ENCODE measurements at regions not wholly inside any gene's neighbourhood (a gene's known extent, or its start where the extent isn't known, plus 50 kb on each side); places are given as distances from the start of the nearest gene placed in this dataset.

DNA sequence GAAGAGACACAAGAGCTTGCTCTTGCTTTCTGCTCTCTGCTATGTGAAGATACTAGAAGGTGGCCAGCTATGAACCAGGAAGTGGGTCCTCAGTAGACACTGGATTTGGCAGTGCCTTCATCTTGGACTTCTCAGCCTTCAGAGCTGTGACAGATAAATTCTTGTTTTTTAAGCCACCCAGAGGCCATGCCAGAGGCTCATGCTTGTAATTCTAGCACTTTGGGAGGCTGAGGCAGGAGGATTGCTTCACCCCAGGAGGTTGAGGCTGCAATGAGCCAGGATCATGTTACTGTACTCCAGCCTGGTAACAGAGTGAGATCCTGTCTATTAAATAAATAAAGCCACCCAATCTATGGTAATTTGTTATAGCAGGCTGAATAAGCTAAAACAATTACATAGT is 185.5 kb upstream of the SALL4 start:
- peaks cover 0 to 11% of the 10 kb centered on the region in 2 donors for H3K4me1 ChIP-seq (replicated peaks in 1 of 2)
- no peaks in the 10 kb centered on the region for H3K9me3 ChIP-seq (replicated peaks in 1 of 3)
- H3K36me3 ChIP-seq (replicated peaks in 1 of 2) = no peaks in the 10 kb centered on the region
- no peak overlapping the region for H3K4me3 ChIP-seq
- no peak overlapping the region for H3K27ac ChIP-seq
- no peak for DNase-seq
- no peaks in the 10 kb centered on the region for H3K27me3 ChIP-seq
- intact Hi-C loops (cut with DNase I) = no loop called here
- TF ChIP-seq CTCF (IDR thresholded peaks at IDR 0.05) (no peak), POLR2A (IDR thresholded peaks at IDR 0.05) (no peak)

GRCh38 chr20:51985013-51985415 is 182.7 kb upstream of the SALL4 start:
- peak in 3 of 7 donors; percentile 21 to 30 (median 24) for DNase-seq
- TF ChIP-seq CTCF (IDR thresholded peaks at IDR 0.05) = no peak
- no peak for TF ChIP-seq POLR2A (IDR thresholded peaks at IDR 0.05)
- intact Hi-C loops (cut with DNase I) = no loop called here

DNA sequence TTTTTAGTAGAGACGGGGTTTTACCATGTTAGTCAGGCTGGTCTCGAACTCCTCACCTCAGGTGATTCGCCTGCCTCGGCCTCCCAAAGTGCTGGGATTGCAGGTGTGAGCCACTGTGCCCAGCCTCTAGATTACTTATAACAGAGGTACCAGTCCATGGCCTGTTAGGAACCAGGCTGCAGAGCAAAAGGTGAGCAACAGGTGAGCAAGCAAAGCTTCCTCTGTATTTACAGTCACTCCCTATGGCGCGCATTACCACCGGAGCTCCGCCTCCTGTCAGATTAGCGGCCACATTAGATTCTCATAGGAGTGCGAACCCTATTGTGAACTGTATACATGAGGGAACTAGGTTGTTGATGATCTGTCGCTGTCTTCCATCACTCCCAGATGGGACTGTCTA is 178.0 kb upstream of the SALL4 start:
- 96 to 99% (median 98%) methylated on average over 11 of the region's 11 CpGs for WGBS, 4 donors
- DNase-seq = no peak
- Histone ChIP-seq H3K27ac (no peak overlapping the region), H3K9me3 (replicated peaks in 1 of 3) (no peaks in the 10 kb centered on the region), H3K4me3 (no peak overlapping the region), H3K27me3 (no peaks in the 10 kb centered on the region), H3K36me3 (replicated peaks in 1 of 2) (no peaks in the 10 kb centered on the region), H3K4me1 (replicated peaks in 1 of 2) (peaks cover 0 to 6% of the 10 kb centered on the region in 2 donors)
- intact Hi-C loops (cut with DNase I) = no loop called here
- TF ChIP-seq CTCF (IDR thresholded peaks at IDR 0.05) (no peak), POLR2A (IDR thresholded peaks at IDR 0.05) (no peak)

More at GRCh38 chr20:51985013-51985415, 182.7 kb upstream of the SALL4 start:
- Histone ChIP-seq H3K4me1 (replicated peaks in 1 of 2) (peaks cover 0 to 11% of the 10 kb centered on the region in 2 donors), H3K27ac (peak overlapping the region in 2 of 5 donors; percentile 48 to 64), H3K4me3 (no peak overlapping the region), H3K36me3 (replicated peaks in 1 of 2) (no peaks in the 10 kb centered on the region), H3K9me3 (replicated peaks in 1 of 3) (no peaks in the 10 kb centered on the region), H3K27me3 (no peaks in the 10 kb centered on the region)

- Histone ChIP-seq H3K36me3 (replicated peaks in 1 of 2) (no peaks in the 10 kb centered on the region), H3K9me3 (replicated peaks in 1 of 3) (no peaks in the 10 kb centered on the region), H3K27ac (no peak overlapping the region), H3K27me3 (no peaks in the 10 kb centered on the region), H3K4me1 (replicated peaks in 1 of 2) (no peaks in the 10 kb centered on the region), H3K4me3 (no peak overlapping the region)
- no peak for DNase-seq
- 81 to 91% (median 87%) methylated on average over 4 of the region's 4 CpGs for WGBS, 4 donors
- intact Hi-C loops (cut with DNase I) = no loop called here
- TF ChIP-seq POLR2A (IDR thresholded peaks at IDR 0.05) (no peak), CTCF (IDR thresholded peaks at IDR 0.05) (no peak)
Observed at GRCh38 chr20:51979226-51979625, 176.9 kb upstream of the SALL4 start.

All from adrenal gland (tissue), 9 donors.